K562 (cell line): ENCODE measurements at regions not wholly inside any gene's neighbourhood (a gene's known extent, or its start where the extent isn't known, plus 50 kb on each side); places are given as distances from the start of the nearest gene placed in this dataset.

Experiments
- ATAC-seq: fragments of 200-7000 bp; cut with Tn5 transposase; 3 replicates; pipeline ENCODE4 v1.9.1; 2020; ENCODE audit warnings: moderate library complexity
- BruUV-seq: library from RNA; stranded (reverse); fragments of 400-500 nt; replicated peaks from 2 replicates; lab custom pipeline; 2021; lab: Mats Ljungman, UMichigan
- CTCF ChIA-PET: fragments of 300-600 bp; formaldehyde crosslinking; extraction: SDS; loops from one replicate; lab custom pipeline; 2021; ENCODE audit warnings: low intra/inter-chr PET ratio; lab: Yijun Ruan, JAX
- POLR2A ChIA-PET: fragments of 300-600, 350-650 bp; sonication (Branson Sonifier 250); formaldehyde crosslinking; extraction: SDS; loops from one replicate; lab custom pipeline; 2021; ENCODE audit warnings: antibody characterized with exemption, inconsistent platforms; lab: Yijun Ruan, JAX
- DNase-seq, 4 experiments: peaks; one replicate each; pipeline versions ENCODE4 v3.0.0 to v3.0.0-alpha.2; 2011 to 2018; ENCODE audit warnings: low spot score in 3 of 4, mixed read lengths in 3 of 4; ENCODE audit errors: extremely low read depth in 1 of 4
- FAIRE-seq: peaks from 2 replicates; lab custom pipeline; 2011; peaks lifted over from hg19 to GRCh38; lab: Jason Lieb, UNC
- H2AFZ ChIP-seq: 2 replicates; pipeline ENCODE4 v1.6.0; 2011; ENCODE audit warnings: low read depth, low read length, control low read depth, inconsistent platforms
- H3K27ac ChIP-seq: fragments of 200-600 bp; 3 replicates; pipeline ENCODE4 v1.8.0; 2011; ENCODE audit warnings: low read depth, mild to moderate bottlenecking, control low read depth, inconsistent platforms, low read length, moderate library complexity, mixed read lengths; ENCODE audit errors: extremely low read depth
- H3K27me3 ChIP-seq, 2 experiments: fragments of 300-600 bp in 1 of 2; 2 replicates in 1 of 2; 3 replicates in 1 of 2; pipeline versions ENCODE4 v1.6.0 to v1.8.0; 2011; ENCODE audit warnings: inconsistent platforms in 2 of 2, low read length in 2 of 2, mild to moderate bottlenecking in 1 of 2, mixed read lengths in 1 of 2, moderate library complexity in 1 of 2; ENCODE audit not compliant: control insufficient read depth in 2 of 2, insufficient read depth in 2 of 2
- H3K36me3 ChIP-seq: fragments of 300-600 bp; 3 replicates; pipeline ENCODE4 v1.8.0; 2011; ENCODE audit warnings: mild to moderate bottlenecking, low read length, inconsistent platforms; ENCODE audit not compliant: control insufficient read depth, insufficient read depth
- H3K4me1 ChIP-seq, 2 experiments: fragments of 200-600 bp in 1 of 2; replicated peaks in 1 of 2; 2 replicates in 1 of 2; 3 replicates in 1 of 2; pipeline versions ENCODE4 v1.5.1 to v1.8.0; 2011; ENCODE audit warnings: inconsistent platforms in 2 of 2, low read length in 2 of 2, mild to moderate bottlenecking in 1 of 2, mixed read lengths in 1 of 2, moderate library complexity in 1 of 2; ENCODE audit not compliant: control insufficient read depth in 2 of 2, insufficient read depth in 2 of 2
- H3K4me2 ChIP-seq: 2 replicates; pipeline ENCODE4 v1.6.1; 2011; ENCODE audit warnings: low read length, control low read depth, inconsistent platforms, mixed read lengths; ENCODE audit not compliant: insufficient read depth
- H3K4me3 ChIP-seq: fragments of 200-600 bp; sonication (generic), shearing (Covaris generic); 2 replicates; pipeline ENCODE4 v1.5.1; 2016; ENCODE audit warnings: control low read depth, inconsistent platforms
- H3K79me2 ChIP-seq: fragments of 200-600 bp; 3 replicates; pipeline ENCODE4 v1.8.0; 2011; ENCODE audit warnings: low read length, inconsistent platforms; ENCODE audit not compliant: control insufficient read depth, insufficient read depth
- H3K9ac ChIP-seq, 2 experiments: 2 replicates each; pipeline versions ENCODE4 v1.6.0 to v1.6.1; 2011; ENCODE audit warnings: low read depth in 2 of 2, low read length in 2 of 2, control low read depth in 1 of 2, inconsistent platforms in 1 of 2, mild to moderate bottlenecking in 1 of 2, mixed read lengths in 1 of 2; ENCODE audit not compliant: insufficient read depth in 1 of 2
- H3K9me1 ChIP-seq: one replicate; pipeline ENCODE4 v1.6.0; 2011; ENCODE audit warnings: inconsistent platforms, mild to moderate bottlenecking, low read length, moderate library complexity; ENCODE audit not compliant: control insufficient read depth, insufficient read depth
- H3K9me3 ChIP-seq: replicated peaks from 2 replicates; pipeline ENCODE4 v1.5.1; 2011; ENCODE audit warnings: low read depth, low read length, inconsistent platforms; ENCODE audit not compliant: control insufficient read depth, insufficient read depth
- H4K20me1 ChIP-seq: replicated peaks from 2 replicates; pipeline ENCODE4 v1.6.1; 2011; ENCODE audit warnings: low read length, inconsistent platforms, mixed read lengths; ENCODE audit not compliant: control insufficient read depth, insufficient read depth
- ATF7 ChIP-seq: fragments of 450-650 bp; IDR thresholded peaks from 2 replicates; pipeline ENCODE4 v1.7.1; 2014; ENCODE audit warnings: mild to moderate bottlenecking, moderate library complexity
- CLOCK ChIP-seq: fragments of 250-450 bp; sonication (Bioruptor Pico); IDR thresholded peaks from 2 replicates; pipeline ENCODE4 v1.4.0; 2020; ENCODE audit warnings: mild to moderate bottlenecking, moderate library complexity, borderline replicate concordance
- ESRRB ChIP-seq: fragments of 250-450 bp; sonication (Bioruptor Pico); IDR thresholded peaks from 2 replicates; pipeline ENCODE4 v1.5.0; 2020; ENCODE audit warnings: mild to moderate bottlenecking, moderate library complexity, borderline replicate concordance
- FOXA1 ChIP-seq: fragments of 450-650 bp; IDR thresholded peaks from 2 replicates; pipeline ENCODE4 v1.6.1; 2016; ENCODE audit warnings: mild to moderate bottlenecking, borderline replicate concordance
- HNRNPUL1 ChIP-seq: fragments of 200-400 bp; formaldehyde crosslinking; IDR thresholded peaks from 2 replicates; pipeline ENCODE4 v1.6.1; 2017; ENCODE audit warnings: low read length
- NCOA2 ChIP-seq, 2 experiments: fragments of 450-650 bp; IDR thresholded peaks; 2 replicates each; pipeline ENCODE4 v1.6.1; 2018; ENCODE audit warnings: mild to moderate bottlenecking in 2 of 2, moderate library complexity in 1 of 2; ENCODE audit not compliant: partially characterized antibody in 2 of 2
- PHF20 ChIP-seq: fragments of 450-650 bp; IDR thresholded peaks from 2 replicates; pipeline ENCODE4 v1.6.1; 2018; ENCODE audit not compliant: partially characterized antibody
- POLR2AphosphoS2 ChIP-seq: IDR thresholded peaks from 2 replicates; pipeline ENCODE4 v1.6.1; 2012; ENCODE audit warnings: low read length, improper control_type of control experiment
- RHOXF2B ChIP-seq: fragments of 250-450 bp; sonication (Bioruptor Pico); conservative IDR thresholded peaks from 2 replicates; pipeline ENCODE4 v1.5.1; 2021
- USF2 ChIP-seq: sonication (generic); formaldehyde crosslinking; IDR thresholded peaks from 2 replicates; pipeline ENCODE4 v1.5.0; 2020; ENCODE audit warnings: missing genetic modification reagents
- ZNF3 ChIP-seq: fragments of 250-450 bp; sonication (Bioruptor Pico); IDR thresholded peaks from 2 replicates; pipeline ENCODE4 v1.5.0; 2021; ENCODE audit warnings: mild to moderate bottlenecking, moderate library complexity
- WGBS: fragments of 100-300 bp; shearing (Covaris generic); methylation state at CpG from one replicate; pipeline ENCODE4 v1.1.6; 2016; ENCODE audit warnings: low coverage, mixed read lengths; ENCODE audit not compliant: insufficient coverage; ENCODE audit errors: missing lambda C conversion rate; 5-methylcytosine and 5-hydroxymethylcytosine counted together
- in situ Hi-C: fragments of 300-500 bp; cut with MboI; formaldehyde crosslinking; loops from 4 replicates; pipeline ENCODE4 v1.15.0; 2018; ENCODE audit warnings: inconsistent platforms, mixed read lengths
- intact Hi-C: fragments of 100-400 bp; cut with micrococcal nuclease; formaldehyde crosslinking; loops from 2 replicates; pipeline ENCODE4 v1.14.2; 2022

GRCh38 chr6:169093770-169094551 is 159.7 kb downstream of the THBS2 start:
- Histone ChIP-seq H3K27me3 (no peaks in the 10 kb centered on the region; a peak in 1 of 5 replicates), H3K36me3 (no peaks in the 10 kb centered on the region), H3K27ac (no peak overlapping the region), H3K79me2 (no peaks in the 10 kb centered on the region), H3K9ac (no peak overlapping the region), H2AFZ (no peak overlapping the region), H3K4me2 (no peak overlapping the region), H3K9me1 (peaks cover 2% of the 10 kb centered on the region), H3K4me1 (no peaks in the 10 kb centered on the region), H3K4me3 (no peak overlapping the region), H4K20me1 (no peaks in the 10 kb centered on the region), H3K9me3 (no peaks in the 10 kb centered on the region; the same call in 1 of the 2 replicates)
- WGBS, result 2% methylated on average over 16 of the region's 16 CpGs
- intact Hi-C loops (no loop called here), in situ Hi-C loops (no loop called here)
- no peak for TF ChIP-seq POLR2AphosphoS2
- no peak for TF ChIP-seq RHOXF2B (CRISPR knock-in tag)
- TF ChIP-seq USF2, result no peak
- no peak for TF ChIP-seq ATF7
- TF ChIP-seq ZNF3 (CRISPR knock-in tag), result no peak
- no peak for TF ChIP-seq FOXA1
- TF ChIP-seq ESRRB (CRISPR knock-in tag), result no peak
- TF ChIP-seq PHF20, result no peak
- TF ChIP-seq HNRNPUL1, result no peak
- no peak for TF ChIP-seq NCOA2 (IDR thresholded peaks at IDR 0.05; ENCODE audit: partially characterized antibody in 2 of 2)
- TF ChIP-seq CLOCK (CRISPR knock-in tag), result no peak
- CTCF ChIA-PET, result no interaction called here
- no peak for DNase-seq
- FAIRE-seq, result no peak
- POLR2A ChIA-PET, result no interaction called here
- BruUV-seq, result no TSS peak
- no peak for ATAC-seq
